ENCODE measurements at regions not wholly inside any gene's neighbourhood (a gene's known extent, or its start where the extent isn't known, plus 50 kb on each side); places are given as distances from the start of the nearest gene placed in this dataset.

- Histone ChIP-seq H3K4me3 (ENCODE audit: low read depth, low read length, poor library complexity, severe bottlenecking) (no peak overlapping the region), H3K36me3 (ENCODE audit: insufficient read depth, low read length, poor library complexity, severe bottlenecking) (no peaks in the 10 kb centered on the region), H3K4me1 (ENCODE audit: insufficient read depth, low read length, poor library complexity, severe bottlenecking) (peaks cover 2% of the 10 kb centered on the region), H3K27me3 (replicated peaks; ENCODE audit: insufficient read depth, low read depth, low read length, poor library complexity) (peaks cover 18% of the 10 kb centered on the region), H3K27ac (ENCODE audit: low read depth, low read length, poor library complexity, severe bottlenecking) (no peak overlapping the region), H3K9me3 (ENCODE audit: low read depth, low read length, poor library complexity, severe bottlenecking) (no peaks in the 10 kb centered on the region)
- ChIA-PET POLR2A (ENCODE audit: low non-redundant PET) (no interaction called here), CTCF (no interaction called here)
- intact Hi-C loops (cut with micrococcal nuclease; ENCODE audit: unreplicated experiment) = no loop called here
- no peak for DNase-seq (ENCODE audit: low spot score)
- BruUV-seq (replicated peaks) = no TSS peak
- TF ChIP-seq EZH2 (IDR thresholded peaks at IDR 0.05; ENCODE audit: borderline replicate concordance, low read depth, low read length, poor library complexity, severe bottlenecking) (no peak), CTCF (conservative IDR thresholded peaks at IDR 0.05; ENCODE audit: low read depth, low read length) (no peak)
These were observed 57.6 kb upstream of the SLC35B4 start for GRCh38 chr7:134374291-134374690.

GRCh38 chr7:134372858-134373257, 56.1 kb upstream of the SLC35B4 start:
- TF ChIP-seq CTCF (conservative IDR thresholded peaks at IDR 0.05; ENCODE audit: low read depth, low read length) = no peak
- no peak for TF ChIP-seq EZH2 (IDR thresholded peaks at IDR 0.05; ENCODE audit: borderline replicate concordance, low read depth, low read length, poor library complexity, severe bottlenecking)
- intact Hi-C loops (cut with micrococcal nuclease; ENCODE audit: unreplicated experiment) = no loop called here
- H3K27ac ChIP-seq (ENCODE audit: low read depth, low read length, poor library complexity, severe bottlenecking) = no peak overlapping the region
- peaks cover 18% of the 10 kb centered on the region for H3K27me3 ChIP-seq (replicated peaks; ENCODE audit: insufficient read depth, low read depth, low read length, poor library complexity)
- no TSS peak for BruUV-seq (replicated peaks)
- peaks cover 10% of the 10 kb centered on the region for H3K4me1 ChIP-seq (ENCODE audit: insufficient read depth, low read length, poor library complexity, severe bottlenecking)
- no peak overlapping the region for H3K4me3 ChIP-seq (ENCODE audit: low read depth, low read length, poor library complexity, severe bottlenecking)
- ChIA-PET CTCF (no interaction called here), POLR2A (ENCODE audit: low non-redundant PET) (no interaction called here)
- H3K36me3 ChIP-seq (ENCODE audit: insufficient read depth, low read length, poor library complexity, severe bottlenecking) = no peaks in the 10 kb centered on the region
- H3K9me3 ChIP-seq (ENCODE audit: low read depth, low read length, poor library complexity, severe bottlenecking) = no peaks in the 10 kb centered on the region
- DNase-seq (ENCODE audit: low spot score) = no peak

GRCh38 chr7:134371971-134372370, 55.2 kb upstream of the SLC35B4 start:
- H3K27ac ChIP-seq (ENCODE audit: low read depth, low read length, poor library complexity, severe bottlenecking) = no peak overlapping the region
- TF ChIP-seq EZH2 (IDR thresholded peaks at IDR 0.05; ENCODE audit: borderline replicate concordance, low read depth, low read length, poor library complexity, severe bottlenecking) = no peak
- TF ChIP-seq CTCF (conservative IDR thresholded peaks at IDR 0.05; ENCODE audit: low read depth, low read length) = no peak
- no peak overlapping the region for H3K4me3 ChIP-seq (ENCODE audit: low read depth, low read length, poor library complexity, severe bottlenecking)
- no peaks in the 10 kb centered on the region for H3K36me3 ChIP-seq (ENCODE audit: insufficient read depth, low read length, poor library complexity, severe bottlenecking)
- H3K9me3 ChIP-seq (ENCODE audit: low read depth, low read length, poor library complexity, severe bottlenecking) = no peaks in the 10 kb centered on the region
- CTCF ChIA-PET = no interaction called here
- no peak for DNase-seq (ENCODE audit: low spot score)
- BruUV-seq (replicated peaks) = no TSS peak
- peaks cover 10% of the 10 kb centered on the region for H3K4me1 ChIP-seq (ENCODE audit: insufficient read depth, low read length, poor library complexity, severe bottlenecking)
- POLR2A ChIA-PET (ENCODE audit: low non-redundant PET) = no interaction called here
- peaks cover 18% of the 10 kb centered on the region for H3K27me3 ChIP-seq (replicated peaks; ENCODE audit: insufficient read depth, low read depth, low read length, poor library complexity)
- intact Hi-C loops (cut with micrococcal nuclease; ENCODE audit: unreplicated experiment) = no loop called here

Measured in A673 (cell line).